CD14-positive monocyte (primary cell): ENCODE measurements at regions not wholly inside any gene's neighbourhood (a gene's known extent, or its start where the extent isn't known, plus 50 kb on each side); places are given as distances from the start of the nearest gene placed in this dataset.

ENCODE experiments used
- DNase-seq, 3 donors: peaks; one replicate each; pipeline ENCODE4 v3.0.0-alpha.2; 2011 to 2022
- H2AFZ ChIP-seq: 2 replicates; pipeline ENCODE4 v1.6.0; 2012; ENCODE audit warnings: mild to moderate bottlenecking, low read depth, low read length, inconsistent platforms; ENCODE audit not compliant: insufficient read depth, poor library complexity, severe bottlenecking
- H3K27ac ChIP-seq, 2 donors: 1 replicate in 1 of 2; 2 replicates in 1 of 2; pipeline ENCODE4 v1.5.1; 2012 to 2013; ENCODE audit warnings: low read length in 2 of 2, control low read depth in 1 of 2, inconsistent platforms in 1 of 2, low read depth in 1 of 2, mild to moderate bottlenecking in 1 of 2
- H3K27me3 ChIP-seq, 2 donors: one replicate each; pipeline versions ENCODE4 v1.6.0 to v1.6.1; 2011 to 2013; ENCODE audit warnings: low read length in 2 of 2; ENCODE audit not compliant: control insufficient read depth in 2 of 2, insufficient read depth in 2 of 2
- H3K36me3 ChIP-seq, 2 donors: replicated peaks in 1 of 2; 1 replicate in 1 of 2; 2 replicates in 1 of 2; pipeline versions ENCODE4 v1.5.1 to v1.6.1; 2012 to 2013; ENCODE audit warnings: low read length in 2 of 2, control low read depth in 1 of 2, inconsistent platforms in 1 of 2, mild to moderate bottlenecking in 1 of 2; ENCODE audit not compliant: insufficient read depth in 2 of 2, control insufficient read depth in 1 of 2
- H3K4me1 ChIP-seq, 2 donors: 1 replicate in 1 of 2; 2 replicates in 1 of 2; pipeline versions ENCODE4 v1.5.1 to v1.6.1; 2012 to 2013; ENCODE audit warnings: low read length in 2 of 2, control low read depth in 1 of 2, inconsistent platforms in 1 of 2, mild to moderate bottlenecking in 1 of 2, moderate library complexity in 1 of 2; ENCODE audit not compliant: insufficient read depth in 2 of 2, control insufficient read depth in 1 of 2
- H3K4me2 ChIP-seq: replicated peaks from 2 replicates; pipeline ENCODE3; 2012; ENCODE audit warnings: low read length, moderate library complexity, mild to moderate bottlenecking; ENCODE audit not compliant: poor library complexity, severe bottlenecking; ENCODE audit errors: extremely low read depth
- H3K4me3 ChIP-seq, 3 experiments: fragments of 200-600 bp in 1 of 3; sonication (generic) in 1 of 3; replicated peaks in 1 of 3; 1 replicate in 2 of 3; 2 replicates in 1 of 3; pipeline ENCODE4 v1.5.1; 2011 to 2013; ENCODE audit warnings: low read length in 3 of 3, mild to moderate bottlenecking in 3 of 3, control low read depth in 2 of 3, low read depth in 2 of 3, inconsistent platforms in 1 of 3, moderate library complexity in 1 of 3
- H3K79me2 ChIP-seq: 2 replicates; pipeline ENCODE4 v1.6.0; 2012; ENCODE audit warnings: mild to moderate bottlenecking, control low read depth, inconsistent platforms, low read length, moderate library complexity; ENCODE audit not compliant: insufficient read depth
- H3K9ac ChIP-seq: 2 replicates; pipeline ENCODE4 v1.6.0; 2017; ENCODE audit warnings: low read length, mild to moderate bottlenecking; ENCODE audit not compliant: insufficient read depth, poor library complexity, severe bottlenecking
- H3K9me3 ChIP-seq, 2 donors: replicated peaks in 1 of 2; 1 replicate in 1 of 2; 2 replicates in 1 of 2; pipeline versions ENCODE4 v1.5.1 to v1.6.1; 2012 to 2013; ENCODE audit warnings: low read length in 2 of 2, control low read depth in 1 of 2; ENCODE audit not compliant: control insufficient read depth in 1 of 2, insufficient read depth in 1 of 2
- H4K20me1 ChIP-seq: 2 replicates; pipeline ENCODE4 v1.6.0; 2012; ENCODE audit warnings: mild to moderate bottlenecking, low read length, control low read depth, moderate library complexity; ENCODE audit not compliant: insufficient read depth
- H3K27ac Mint-ChIP-seq, 7 donors: one replicate each; pipeline ENCODE4 v1.8.0; 2020; ENCODE audit warnings: mild to moderate bottlenecking in 7 of 7, mixed read lengths in 7 of 7, moderate library complexity in 6 of 7, inconsistent platforms in 2 of 7
- H3K27me3 Mint-ChIP-seq, 3 donors: one replicate each; pipeline ENCODE4 v1.8.0; 2021 to 2022; ENCODE audit warnings: low read depth in 3 of 3, mild to moderate bottlenecking in 3 of 3, mixed read lengths in 3 of 3, moderate library complexity in 3 of 3, inconsistent platforms in 1 of 3
- H3K36me3 Mint-ChIP-seq, 2 donors: one replicate each; pipeline ENCODE4 v1.8.0; 2020; ENCODE audit warnings: mixed read lengths in 2 of 2, inconsistent platforms in 1 of 2, mild to moderate bottlenecking in 1 of 2
- H3K4me1 Mint-ChIP-seq: one replicate; pipeline ENCODE4 v1.8.0; 2020; ENCODE audit warnings: mild to moderate bottlenecking, mixed read lengths
- H3K4me3 Mint-ChIP-seq, 2 donors: one replicate each; pipeline ENCODE4 v1.8.0; 2020; ENCODE audit warnings: mild to moderate bottlenecking in 2 of 2, mixed read lengths in 2 of 2, moderate library complexity in 1 of 2
- H3K9me3 Mint-ChIP-seq, 7 donors: one replicate each; pipeline ENCODE4 v1.8.0; 2020 to 2022; ENCODE audit warnings: mixed read lengths in 7 of 7, mild to moderate bottlenecking in 6 of 7, moderate library complexity in 6 of 7, inconsistent platforms in 2 of 7
- WGBS: methylation state at CpG from one replicate; pipeline ENCODE4 v1.1.5; 2013; ENCODE audit warnings: missing lambda C conversion rate; ENCODE audit not compliant: insufficient coverage; 5-methylcytosine and 5-hydroxymethylcytosine counted together
- intact Hi-C, 2 donors: fragments of 100-400 bp; cut with micrococcal nuclease; formaldehyde crosslinking; loops; one replicate each; pipeline versions ENCODE4 v1.15.0 to v1.15.1; 2023
- TF ChIP-seq, protein P1 (sequence below): fragments of 200-600 bp; IDR thresholded peaks from one replicate; pipeline ENCODE4 v1.8.0; 2022; ENCODE audit warnings: antibody characterized with exemption, mild to moderate bottlenecking

DNA sequence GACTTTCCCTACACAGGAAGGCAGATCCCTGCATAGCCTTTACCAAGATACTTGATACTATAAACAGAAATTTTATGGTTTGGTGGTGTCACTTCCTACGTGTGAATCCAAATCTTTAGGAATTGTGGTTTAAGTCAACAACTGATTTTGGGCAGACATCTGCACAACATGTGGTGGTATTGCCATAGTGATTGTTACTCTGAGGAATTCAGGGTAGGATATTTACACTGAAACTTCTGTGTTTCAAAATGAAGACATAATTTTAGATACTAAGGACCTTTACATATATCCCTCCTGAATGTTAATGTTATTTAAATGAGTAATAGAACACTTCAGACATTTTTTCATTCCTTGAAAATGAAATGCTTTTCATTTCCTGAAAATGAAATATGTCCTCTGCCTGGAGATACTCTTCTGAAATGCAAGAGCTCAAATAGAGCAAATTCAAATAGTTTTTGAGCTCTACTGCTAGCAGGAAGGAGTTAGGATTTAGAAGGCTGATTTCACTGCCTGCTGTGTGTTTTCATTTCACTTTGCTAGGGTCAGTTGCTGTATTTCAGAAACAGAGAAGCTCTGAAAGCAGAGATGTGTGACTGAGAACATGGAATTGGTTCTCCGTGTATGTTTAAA lies 77.2 kb downstream of the MDH1 start:
- Mint-ChIP-seq H3K4me3 (no peak overlapping the region), H3K36me3 (no peaks in the 10 kb centered on the region), H3K4me1 (no peaks in the 10 kb centered on the region), H3K9me3 (peaks cover 0 to 2% (median 0%) of the 10 kb centered on the region in 7 donors), H3K27me3 (peaks cover 0 to 4% (median 2%) of the 10 kb centered on the region in 3 donors), H3K27ac (no peak overlapping the region)
- Histone ChIP-seq H3K36me3 (no peaks in the 10 kb centered on the region), H3K4me2 (no peak overlapping the region), H3K4me3 (no peak overlapping the region), H3K4me1 (no peaks in the 10 kb centered on the region), H3K27me3 (no peaks in the 10 kb centered on the region), H3K9me3 (no peaks in the 10 kb centered on the region), H4K20me1 (no peaks in the 10 kb centered on the region), H3K9ac (no peak overlapping the region), H2AFZ (no peak overlapping the region), H3K27ac (no peak overlapping the region), H3K79me2 (no peaks in the 10 kb centered on the region)
- no CpG with 5 or more reads among the region's 2 CpGs for WGBS
- intact Hi-C loops: no loop called here
- TF ChIP-seq, protein P1, sequence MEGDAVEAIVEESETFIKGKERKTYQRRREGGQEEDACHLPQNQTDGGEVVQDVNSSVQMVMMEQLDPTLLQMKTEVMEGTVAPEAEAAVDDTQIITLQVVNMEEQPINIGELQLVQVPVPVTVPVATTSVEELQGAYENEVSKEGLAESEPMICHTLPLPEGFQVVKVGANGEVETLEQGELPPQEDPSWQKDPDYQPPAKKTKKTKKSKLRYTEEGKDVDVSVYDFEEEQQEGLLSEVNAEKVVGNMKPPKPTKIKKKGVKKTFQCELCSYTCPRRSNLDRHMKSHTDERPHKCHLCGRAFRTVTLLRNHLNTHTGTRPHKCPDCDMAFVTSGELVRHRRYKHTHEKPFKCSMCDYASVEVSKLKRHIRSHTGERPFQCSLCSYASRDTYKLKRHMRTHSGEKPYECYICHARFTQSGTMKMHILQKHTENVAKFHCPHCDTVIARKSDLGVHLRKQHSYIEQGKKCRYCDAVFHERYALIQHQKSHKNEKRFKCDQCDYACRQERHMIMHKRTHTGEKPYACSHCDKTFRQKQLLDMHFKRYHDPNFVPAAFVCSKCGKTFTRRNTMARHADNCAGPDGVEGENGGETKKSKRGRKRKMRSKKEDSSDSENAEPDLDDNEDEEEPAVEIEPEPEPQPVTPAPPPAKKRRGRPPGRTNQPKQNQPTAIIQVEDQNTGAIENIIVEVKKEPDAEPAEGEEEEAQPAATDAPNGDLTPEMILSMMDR: no peak
- no peak for DNase-seq

DNA sequence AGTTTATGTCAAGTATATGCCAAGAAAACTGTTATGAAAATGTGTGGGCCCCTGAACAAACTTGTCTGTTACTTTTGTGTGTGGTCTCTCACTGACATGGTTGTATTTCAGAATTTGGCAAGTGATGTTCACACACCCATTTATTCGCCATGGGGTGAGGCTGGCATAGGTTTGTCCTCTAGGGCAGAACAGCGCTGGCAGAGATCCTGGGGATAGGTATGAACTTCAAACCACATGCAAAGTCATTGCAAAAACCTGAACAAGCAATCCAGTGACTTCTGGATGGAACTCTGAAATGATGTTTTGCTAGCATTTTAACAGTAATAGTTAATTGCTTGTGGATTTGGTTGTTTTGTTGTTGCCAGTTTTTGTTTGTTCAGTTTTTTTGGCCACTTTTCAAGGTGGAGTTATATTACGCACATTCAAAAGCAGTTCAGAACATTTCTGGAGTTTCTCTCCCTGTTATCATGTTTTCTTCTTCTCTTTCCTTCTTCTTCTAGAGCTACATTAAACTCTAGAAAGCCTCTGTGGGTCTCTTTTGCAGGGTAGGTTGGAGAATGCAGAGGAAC lies 78.5 kb downstream of the MDH1 start:
- no peak for DNase-seq
- peaks cover 0 to 4% (median 2%) of the 10 kb centered on the region in 3 donors for H3K27me3 Mint-ChIP-seq
- Histone ChIP-seq H3K4me1 (no peaks in the 10 kb centered on the region), H3K4me3 (no peak overlapping the region), H3K4me2 (no peak overlapping the region), H4K20me1 (no peaks in the 10 kb centered on the region), H3K9me3 (no peaks in the 10 kb centered on the region), H3K27me3 (no peaks in the 10 kb centered on the region), H3K79me2 (no peaks in the 10 kb centered on the region), H3K36me3 (no peaks in the 10 kb centered on the region), H2AFZ (no peak overlapping the region), H3K9ac (no peak overlapping the region), H3K27ac (no peak overlapping the region)
- no peak overlapping the region for H3K4me3 Mint-ChIP-seq
- H3K27ac Mint-ChIP-seq: no peak overlapping the region
- H3K4me1 Mint-ChIP-seq: no peaks in the 10 kb centered on the region
- intact Hi-C loops: no loop called here
- H3K36me3 Mint-ChIP-seq: no peaks in the 10 kb centered on the region
- whole genome bisulfite sequencing: no CpG with 5 or more reads among the region's 3 CpGs
- TF ChIP-seq, protein P1: no peak
- H3K9me3 Mint-ChIP-seq: peaks cover 0 to 2% (median 0%) of the 10 kb centered on the region in 7 donors
